K562 (cell line): ENCODE measurements at regions not wholly inside any gene's neighbourhood (a gene's known extent, or its start where the extent isn't known, plus 50 kb on each side); places are given as distances from the start of the nearest gene placed in this dataset.

Experiments
- ATAC-seq: fragments of 200-7000 bp; cut with Tn5 transposase; 3 replicates; pipeline ENCODE4 v1.9.1; 2020; ENCODE audit warnings: moderate library complexity
- BruUV-seq: library from RNA; stranded (reverse); fragments of 400-500 nt; replicated peaks from 2 replicates; lab custom pipeline; 2021; lab: Mats Ljungman, UMichigan
- CTCF ChIA-PET: fragments of 300-600 bp; formaldehyde crosslinking; extraction: SDS; loops from one replicate; lab custom pipeline; 2021; ENCODE audit warnings: low intra/inter-chr PET ratio; lab: Yijun Ruan, JAX
- POLR2A ChIA-PET: fragments of 300-600, 350-650 bp; sonication (Branson Sonifier 250); formaldehyde crosslinking; extraction: SDS; loops from one replicate; lab custom pipeline; 2021; ENCODE audit warnings: antibody characterized with exemption, inconsistent platforms; lab: Yijun Ruan, JAX
- DNase-seq, 4 experiments: peaks; one replicate each; pipeline versions ENCODE4 v3.0.0 to v3.0.0-alpha.2; 2011 to 2018; ENCODE audit warnings: low spot score in 3 of 4, mixed read lengths in 3 of 4; ENCODE audit errors: extremely low read depth in 1 of 4
- FAIRE-seq: peaks from 2 replicates; lab custom pipeline; 2011; peaks lifted over from hg19 to GRCh38; lab: Jason Lieb, UNC
- H2AFZ ChIP-seq: 2 replicates; pipeline ENCODE4 v1.6.0; 2011; ENCODE audit warnings: low read depth, low read length, control low read depth, inconsistent platforms
- H3K27ac ChIP-seq: fragments of 200-600 bp; 3 replicates; pipeline ENCODE4 v1.8.0; 2011; ENCODE audit warnings: low read depth, mild to moderate bottlenecking, control low read depth, inconsistent platforms, low read length, moderate library complexity, mixed read lengths; ENCODE audit errors: extremely low read depth
- H3K27me3 ChIP-seq, 2 experiments: fragments of 300-600 bp in 1 of 2; 2 replicates in 1 of 2; 3 replicates in 1 of 2; pipeline versions ENCODE4 v1.6.0 to v1.8.0; 2011; ENCODE audit warnings: inconsistent platforms in 2 of 2, low read length in 2 of 2, mild to moderate bottlenecking in 1 of 2, mixed read lengths in 1 of 2, moderate library complexity in 1 of 2; ENCODE audit not compliant: control insufficient read depth in 2 of 2, insufficient read depth in 2 of 2
- H3K36me3 ChIP-seq: fragments of 300-600 bp; 3 replicates; pipeline ENCODE4 v1.8.0; 2011; ENCODE audit warnings: mild to moderate bottlenecking, low read length, inconsistent platforms; ENCODE audit not compliant: control insufficient read depth, insufficient read depth
- H3K4me1 ChIP-seq, 2 experiments: fragments of 200-600 bp in 1 of 2; replicated peaks in 1 of 2; 2 replicates in 1 of 2; 3 replicates in 1 of 2; pipeline versions ENCODE4 v1.5.1 to v1.8.0; 2011; ENCODE audit warnings: inconsistent platforms in 2 of 2, low read length in 2 of 2, mild to moderate bottlenecking in 1 of 2, mixed read lengths in 1 of 2, moderate library complexity in 1 of 2; ENCODE audit not compliant: control insufficient read depth in 2 of 2, insufficient read depth in 2 of 2
- H3K4me2 ChIP-seq: 2 replicates; pipeline ENCODE4 v1.6.1; 2011; ENCODE audit warnings: low read length, control low read depth, inconsistent platforms, mixed read lengths; ENCODE audit not compliant: insufficient read depth
- H3K4me3 ChIP-seq: fragments of 200-600 bp; sonication (generic), shearing (Covaris generic); 2 replicates; pipeline ENCODE4 v1.5.1; 2016; ENCODE audit warnings: control low read depth, inconsistent platforms
- H3K79me2 ChIP-seq: fragments of 200-600 bp; 3 replicates; pipeline ENCODE4 v1.8.0; 2011; ENCODE audit warnings: low read length, inconsistent platforms; ENCODE audit not compliant: control insufficient read depth, insufficient read depth
- H3K9ac ChIP-seq, 2 experiments: 2 replicates each; pipeline versions ENCODE4 v1.6.0 to v1.6.1; 2011; ENCODE audit warnings: low read depth in 2 of 2, low read length in 2 of 2, control low read depth in 1 of 2, inconsistent platforms in 1 of 2, mild to moderate bottlenecking in 1 of 2, mixed read lengths in 1 of 2; ENCODE audit not compliant: insufficient read depth in 1 of 2
- H3K9me1 ChIP-seq: one replicate; pipeline ENCODE4 v1.6.0; 2011; ENCODE audit warnings: inconsistent platforms, mild to moderate bottlenecking, low read length, moderate library complexity; ENCODE audit not compliant: control insufficient read depth, insufficient read depth
- H3K9me3 ChIP-seq: replicated peaks from 2 replicates; pipeline ENCODE4 v1.5.1; 2011; ENCODE audit warnings: low read depth, low read length, inconsistent platforms; ENCODE audit not compliant: control insufficient read depth, insufficient read depth
- H4K20me1 ChIP-seq: replicated peaks from 2 replicates; pipeline ENCODE4 v1.6.1; 2011; ENCODE audit warnings: low read length, inconsistent platforms, mixed read lengths; ENCODE audit not compliant: control insufficient read depth, insufficient read depth
- BRCA1 ChIP-seq, 2 experiments: fragments of 450-650 bp in 1 of 2; sonication (generic) in 1 of 2; formaldehyde crosslinking in 1 of 2; IDR thresholded peaks; 2 replicates each; pipeline versions ENCODE4 v1.5.0 to v1.6.1; 2017 to 2020; ENCODE audit warnings: mild to moderate bottlenecking in 1 of 2, missing genetic modification reagents in 1 of 2
- IRF2 ChIP-seq: sonication (generic); formaldehyde crosslinking; IDR thresholded peaks from 2 replicates; pipeline ENCODE4 v1.8.1; 2022; ENCODE audit warnings: mild to moderate bottlenecking, missing genetic modification reagents
- ZNF830 ChIP-seq: fragments of 250-450 bp; sonication (Bioruptor Pico); IDR thresholded peaks from 2 replicates; pipeline ENCODE4 v1.5.0; 2021; ENCODE audit warnings: mild to moderate bottlenecking
- WGBS: fragments of 100-300 bp; shearing (Covaris generic); methylation state at CpG from one replicate; pipeline ENCODE4 v1.1.6; 2016; ENCODE audit warnings: low coverage, mixed read lengths; ENCODE audit not compliant: insufficient coverage; ENCODE audit errors: missing lambda C conversion rate; 5-methylcytosine and 5-hydroxymethylcytosine counted together
- in situ Hi-C: fragments of 300-500 bp; cut with MboI; formaldehyde crosslinking; loops from 4 replicates; pipeline ENCODE4 v1.15.0; 2018; ENCODE audit warnings: inconsistent platforms, mixed read lengths
- intact Hi-C: fragments of 100-400 bp; cut with micrococcal nuclease; formaldehyde crosslinking; loops from 2 replicates; pipeline ENCODE4 v1.14.2; 2022
- TF ChIP-seq, protein P1 (sequence below): sonication (generic); formaldehyde crosslinking; IDR thresholded peaks from 2 replicates; pipeline ENCODE4 v1.9.0; 2022; ENCODE audit warnings: mild to moderate bottlenecking, missing genetic modification reagents
- TF ChIP-seq, protein P2 (sequence below): fragments of 450-650 bp; formaldehyde crosslinking; conservative IDR thresholded peaks from 2 replicates; pipeline ENCODE4 v1.4.0; 2022; ENCODE audit warnings: mild to moderate bottlenecking, missing genetic modification characterization
- TF ChIP-seq, protein P3 (sequence below): fragments of 250-450 bp; sonication (Bioruptor Pico); IDR thresholded peaks from 2 replicates; pipeline ENCODE4 v1.8.0; 2021; ENCODE audit warnings: moderate library complexity, mild to moderate bottlenecking, inconsistent platforms
- TF ChIP-seq, protein P4 (sequence below): sonication (generic); formaldehyde crosslinking; IDR thresholded peaks from 2 replicates; pipeline ENCODE4 v1.8.0; 2022; ENCODE audit warnings: missing genetic modification reagents, mild to moderate bottlenecking, borderline replicate concordance
- TF ChIP-seq, protein P5 (sequence below), 2 experiments: IDR thresholded peaks; 2 replicates each; pipeline ENCODE4 v1.6.1; 2012; ENCODE audit warnings: improper control_type of control experiment in 2 of 2, low read depth in 2 of 2, low read length in 2 of 2, borderline replicate concordance in 1 of 2
- TF ChIP-seq, protein P6 (sequence below): fragments of 200-800 bp; sonication (Bioruptor generic); IDR thresholded peaks from 2 replicates; pipeline ENCODE4 v1.6.1; 2016; ENCODE audit warnings: missing genetic modification characterization, missing compliant biosample characterization

DNA sequence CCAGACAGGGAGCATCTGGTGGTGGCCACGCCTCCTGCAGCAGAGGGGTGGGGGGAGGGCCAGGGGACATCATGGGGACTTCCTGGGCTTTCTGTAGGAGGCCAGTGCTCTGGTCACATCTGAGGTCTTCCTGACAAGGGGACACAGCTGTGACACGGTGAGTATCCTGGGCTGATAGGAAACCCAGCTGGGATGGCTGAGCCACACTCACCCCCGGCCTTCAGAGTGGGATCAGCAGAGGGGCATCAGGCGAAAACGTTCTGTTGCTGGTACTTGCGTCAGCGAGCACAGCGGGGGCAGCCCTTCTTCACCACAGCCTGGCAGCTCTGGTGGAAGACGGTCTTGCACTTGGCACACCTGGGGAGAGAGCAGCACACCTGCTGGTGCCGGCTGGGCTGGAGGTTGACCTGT, 122.9 kb upstream of the SMURF2 start:
- ChIA-PET POLR2A (no interaction called here), CTCF (no interaction called here)
- H3K9me1 ChIP-seq = no peaks in the 10 kb centered on the region
- no peak overlapping the region for H3K27ac ChIP-seq
- peaks cover 8% of the 10 kb centered on the region; the same call in 1 of the 3 replicates for H3K36me3 ChIP-seq
- no peaks in the 10 kb centered on the region for H3K79me2 ChIP-seq
- peak; percentile 47; the same call in 2 of the 3 replicates for ATAC-seq
- whole genome bisulfite sequencing = 84% methylated on average over 9 of the region's 10 CpGs
- H3K4me2 ChIP-seq = no peak overlapping the region
- FAIRE-seq = no peak
- DNase-seq = no peak
- H3K4me3 ChIP-seq = no peak overlapping the region
- no peak overlapping the region for H2AFZ ChIP-seq
- no peaks in the 10 kb centered on the region for H3K9me3 ChIP-seq
- no peaks in the 10 kb centered on the region for H3K4me1 ChIP-seq
- BruUV-seq = no TSS peak
- no peak overlapping the region for H3K9ac ChIP-seq
- H4K20me1 ChIP-seq = no peaks in the 10 kb centered on the region
- H3K27me3 ChIP-seq = no peaks in the 10 kb centered on the region
- in situ Hi-C loops = no loop called here
- intact Hi-C loops = no loop called here
- TF ChIP-seq ZNF830 (CRISPR knock-in tag) = no peak
- TF ChIP-seq, protein P1, sequence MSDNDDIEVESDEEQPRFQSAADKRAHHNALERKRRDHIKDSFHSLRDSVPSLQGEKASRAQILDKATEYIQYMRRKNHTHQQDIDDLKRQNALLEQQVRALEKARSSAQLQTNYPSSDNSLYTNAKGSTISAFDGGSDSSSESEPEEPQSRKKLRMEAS (CRISPR knock-in tag) = no peak
- TF ChIP-seq, protein P2, sequence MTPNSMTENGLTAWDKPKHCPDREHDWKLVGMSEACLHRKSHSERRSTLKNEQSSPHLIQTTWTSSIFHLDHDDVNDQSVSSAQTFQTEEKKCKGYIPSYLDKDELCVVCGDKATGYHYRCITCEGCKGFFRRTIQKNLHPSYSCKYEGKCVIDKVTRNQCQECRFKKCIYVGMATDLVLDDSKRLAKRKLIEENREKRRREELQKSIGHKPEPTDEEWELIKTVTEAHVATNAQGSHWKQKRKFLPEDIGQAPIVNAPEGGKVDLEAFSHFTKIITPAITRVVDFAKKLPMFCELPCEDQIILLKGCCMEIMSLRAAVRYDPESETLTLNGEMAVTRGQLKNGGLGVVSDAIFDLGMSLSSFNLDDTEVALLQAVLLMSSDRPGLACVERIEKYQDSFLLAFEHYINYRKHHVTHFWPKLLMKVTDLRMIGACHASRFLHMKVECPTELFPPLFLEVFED (CRISPR knock-in tag) = no peak
- TF ChIP-seq BRCA1 (IDR thresholded peaks at IDR 0.05) = no peak
- no peak for TF ChIP-seq BRCA1 (CRISPR knock-in tag; IDR thresholded peaks at IDR 0.05)
- TF ChIP-seq, protein P3, sequence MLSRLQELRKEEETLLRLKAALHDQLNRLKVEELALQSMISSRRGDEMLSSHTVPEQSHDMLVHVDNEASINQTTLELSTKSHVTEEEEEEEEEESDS (CRISPR knock-in tag) = no peak
- TF ChIP-seq IRF2 (CRISPR knock-in tag) = no peak
- TF ChIP-seq, protein P4, sequence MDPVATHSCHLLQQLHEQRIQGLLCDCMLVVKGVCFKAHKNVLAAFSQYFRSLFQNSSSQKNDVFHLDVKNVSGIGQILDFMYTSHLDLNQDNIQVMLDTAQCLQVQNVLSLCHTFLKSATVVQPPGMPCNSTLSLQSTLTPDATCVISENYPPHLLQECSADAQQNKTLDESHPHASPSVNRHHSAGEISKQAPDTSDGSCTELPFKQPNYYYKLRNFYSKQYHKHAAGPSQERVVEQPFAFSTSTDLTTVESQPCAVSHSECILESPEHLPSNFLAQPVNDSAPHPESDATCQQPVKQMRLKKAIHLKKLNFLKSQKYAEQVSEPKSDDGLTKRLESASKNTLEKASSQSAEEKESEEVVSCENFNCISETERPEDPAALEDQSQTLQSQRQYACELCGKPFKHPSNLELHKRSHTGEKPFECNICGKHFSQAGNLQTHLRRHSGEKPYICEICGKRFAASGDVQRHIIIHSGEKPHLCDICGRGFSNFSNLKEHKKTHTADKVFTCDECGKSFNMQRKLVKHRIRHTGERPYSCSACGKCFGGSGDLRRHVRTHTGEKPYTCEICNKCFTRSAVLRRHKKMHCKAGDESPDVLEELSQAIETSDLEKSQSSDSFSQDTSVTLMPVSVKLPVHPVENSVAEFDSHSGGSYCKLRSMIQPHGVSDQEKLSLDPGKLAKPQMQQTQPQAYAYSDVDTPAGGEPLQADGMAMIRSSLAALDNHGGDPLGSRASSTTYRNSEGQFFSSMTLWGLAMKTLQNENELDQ = no peak
- TF ChIP-seq, protein P5, sequence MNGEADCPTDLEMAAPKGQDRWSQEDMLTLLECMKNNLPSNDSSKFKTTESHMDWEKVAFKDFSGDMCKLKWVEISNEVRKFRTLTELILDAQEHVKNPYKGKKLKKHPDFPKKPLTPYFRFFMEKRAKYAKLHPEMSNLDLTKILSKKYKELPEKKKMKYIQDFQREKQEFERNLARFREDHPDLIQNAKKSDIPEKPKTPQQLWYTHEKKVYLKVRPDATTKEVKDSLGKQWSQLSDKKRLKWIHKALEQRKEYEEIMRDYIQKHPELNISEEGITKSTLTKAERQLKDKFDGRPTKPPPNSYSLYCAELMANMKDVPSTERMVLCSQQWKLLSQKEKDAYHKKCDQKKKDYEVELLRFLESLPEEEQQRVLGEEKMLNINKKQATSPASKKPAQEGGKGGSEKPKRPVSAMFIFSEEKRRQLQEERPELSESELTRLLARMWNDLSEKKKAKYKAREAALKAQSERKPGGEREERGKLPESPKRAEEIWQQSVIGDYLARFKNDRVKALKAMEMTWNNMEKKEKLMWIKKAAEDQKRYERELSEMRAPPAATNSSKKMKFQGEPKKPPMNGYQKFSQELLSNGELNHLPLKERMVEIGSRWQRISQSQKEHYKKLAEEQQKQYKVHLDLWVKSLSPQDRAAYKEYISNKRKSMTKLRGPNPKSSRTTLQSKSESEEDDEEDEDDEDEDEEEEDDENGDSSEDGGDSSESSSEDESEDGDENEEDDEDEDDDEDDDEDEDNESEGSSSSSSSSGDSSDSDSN (IDR thresholded peaks at IDR 0.05; ENCODE audit: borderline replicate concordance in 1 of 2, low read depth in 2 of 2, low read length in 2 of 2) = no peak
- TF ChIP-seq, protein P6, sequence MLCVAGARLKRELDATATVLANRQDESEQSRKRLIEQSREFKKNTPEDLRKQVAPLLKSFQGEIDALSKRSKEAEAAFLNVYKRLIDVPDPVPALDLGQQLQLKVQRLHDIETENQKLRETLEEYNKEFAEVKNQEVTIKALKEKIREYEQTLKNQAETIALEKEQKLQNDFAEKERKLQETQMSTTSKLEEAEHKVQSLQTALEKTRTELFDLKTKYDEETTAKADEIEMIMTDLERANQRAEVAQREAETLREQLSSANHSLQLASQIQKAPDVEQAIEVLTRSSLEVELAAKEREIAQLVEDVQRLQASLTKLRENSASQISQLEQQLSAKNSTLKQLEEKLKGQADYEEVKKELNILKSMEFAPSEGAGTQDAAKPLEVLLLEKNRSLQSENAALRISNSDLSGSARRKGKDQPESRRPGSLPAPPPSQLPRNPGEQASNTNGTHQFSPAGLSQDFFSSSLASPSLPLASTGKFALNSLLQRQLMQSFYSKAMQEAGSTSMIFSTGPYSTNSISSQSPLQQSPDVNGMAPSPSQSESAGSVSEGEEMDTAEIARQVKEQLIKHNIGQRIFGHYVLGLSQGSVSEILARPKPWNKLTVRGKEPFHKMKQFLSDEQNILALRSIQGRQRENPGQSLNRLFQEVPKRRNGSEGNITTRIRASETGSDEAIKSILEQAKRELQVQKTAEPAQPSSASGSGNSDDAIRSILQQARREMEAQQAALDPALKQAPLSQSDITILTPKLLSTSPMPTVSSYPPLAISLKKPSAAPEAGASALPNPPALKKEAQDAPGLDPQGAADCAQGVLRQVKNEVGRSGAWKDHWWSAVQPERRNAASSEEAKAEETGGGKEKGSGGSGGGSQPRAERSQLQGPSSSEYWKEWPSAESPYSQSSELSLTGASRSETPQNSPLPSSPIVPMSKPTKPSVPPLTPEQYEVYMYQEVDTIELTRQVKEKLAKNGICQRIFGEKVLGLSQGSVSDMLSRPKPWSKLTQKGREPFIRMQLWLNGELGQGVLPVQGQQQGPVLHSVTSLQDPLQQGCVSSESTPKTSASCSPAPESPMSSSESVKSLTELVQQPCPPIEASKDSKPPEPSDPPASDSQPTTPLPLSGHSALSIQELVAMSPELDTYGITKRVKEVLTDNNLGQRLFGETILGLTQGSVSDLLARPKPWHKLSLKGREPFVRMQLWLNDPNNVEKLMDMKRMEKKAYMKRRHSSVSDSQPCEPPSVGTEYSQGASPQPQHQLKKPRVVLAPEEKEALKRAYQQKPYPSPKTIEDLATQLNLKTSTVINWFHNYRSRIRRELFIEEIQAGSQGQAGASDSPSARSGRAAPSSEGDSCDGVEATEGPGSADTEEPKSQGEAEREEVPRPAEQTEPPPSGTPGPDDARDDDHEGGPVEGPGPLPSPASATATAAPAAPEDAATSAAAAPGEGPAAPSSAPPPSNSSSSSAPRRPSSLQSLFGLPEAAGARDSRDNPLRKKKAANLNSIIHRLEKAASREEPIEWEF = no peak
